HG03039 (cell line): ENCODE measurements at regions not wholly inside any gene's neighbourhood (a gene's known extent, or its start where the extent isn't known, plus 50 kb on each side); places are given as distances from the start of the nearest gene placed in this dataset.

Experiments
- ATAC-seq: cut with Tn5 transposase; IDR thresholded peaks from one replicate; pipeline ENCODE4 v1.9.1; 2021; ENCODE audit warnings: mild to moderate bottlenecking, moderate library complexity; ENCODE audit not compliant: unreplicated experiment

DNA sequence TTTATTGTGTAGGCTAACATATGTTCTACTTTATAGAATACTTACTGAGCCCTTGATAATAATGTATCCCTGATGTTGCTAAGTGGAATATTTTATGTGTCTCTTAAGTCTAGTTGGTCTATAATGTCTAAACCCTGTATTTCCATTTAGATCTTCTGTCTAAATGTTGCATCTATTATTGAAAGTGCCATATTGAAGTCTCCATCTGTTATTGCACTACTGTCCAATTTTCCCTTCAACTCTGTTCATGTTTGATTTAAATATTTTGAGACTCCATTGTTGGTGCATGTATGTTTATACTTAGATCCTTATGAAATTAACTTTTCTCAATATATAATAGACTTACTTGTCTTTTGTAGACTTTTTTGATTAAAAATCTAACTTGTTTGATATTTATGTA, 924.5 kb upstream of the KCND2 start:
- no peak for ATAC-seq

DNA sequence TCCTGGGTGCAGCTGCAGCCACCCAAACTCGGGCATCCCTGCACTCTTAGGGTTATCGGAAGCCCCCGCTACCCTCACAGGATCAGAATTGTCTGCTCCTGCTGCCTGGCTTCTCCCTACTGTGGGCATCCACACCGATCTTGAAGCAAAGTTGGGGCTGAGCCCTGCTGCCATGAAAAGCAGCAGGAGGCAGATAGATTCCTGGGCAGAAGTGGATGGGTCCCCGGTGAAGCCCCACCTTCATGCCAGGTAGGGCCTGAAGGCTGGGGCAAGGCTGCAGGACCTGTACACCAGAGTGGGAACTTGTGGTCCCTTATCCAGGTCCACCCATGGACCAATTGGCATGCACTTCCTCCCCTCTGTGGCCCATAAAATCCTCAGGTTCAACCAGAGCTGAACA, 922.6 kb upstream of the KCND2 start:
- no peak for ATAC-seq

DNA sequence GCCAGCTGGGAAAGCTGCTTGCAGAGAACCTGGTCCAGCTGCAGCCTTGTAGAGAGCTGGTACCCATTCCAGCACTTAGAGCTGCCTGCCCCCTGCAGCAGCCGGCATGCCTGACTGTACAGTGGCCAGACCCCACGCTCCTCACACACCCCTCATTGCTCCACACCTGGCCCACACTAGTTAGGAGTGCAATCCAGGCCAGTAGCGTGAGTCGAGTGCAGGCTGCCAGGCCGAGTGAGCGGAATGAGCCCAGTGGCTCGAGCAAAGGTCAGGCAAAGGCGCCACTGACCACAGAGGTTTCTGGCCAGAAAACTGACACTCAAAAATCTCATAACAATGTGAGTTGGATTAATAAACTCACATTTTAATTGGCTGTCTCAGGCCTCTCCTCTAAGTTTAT, 921.7 kb upstream of the KCND2 start:
- ATAC-seq, result no peak

DNA sequence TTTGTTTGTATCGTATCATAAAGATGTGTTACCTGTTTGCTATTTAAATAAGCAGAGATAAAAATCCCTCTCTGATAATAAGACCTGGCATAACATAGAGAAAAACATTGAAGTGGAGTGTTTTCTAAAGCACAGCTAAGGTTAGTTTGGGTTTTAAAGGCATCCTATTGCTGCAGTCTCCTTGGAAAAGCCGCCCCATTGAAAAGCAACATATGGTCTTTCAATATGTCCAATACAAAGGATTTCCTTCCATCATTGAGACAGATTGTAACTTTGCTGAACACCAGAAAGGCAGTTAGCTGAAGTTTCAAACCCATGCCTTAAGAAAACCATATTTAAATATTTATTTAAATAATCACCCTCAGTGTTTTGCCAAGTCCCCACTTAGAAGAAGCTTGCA, 898.5 kb upstream of the KCND2 start:
- no peak for ATAC-seq

DNA sequence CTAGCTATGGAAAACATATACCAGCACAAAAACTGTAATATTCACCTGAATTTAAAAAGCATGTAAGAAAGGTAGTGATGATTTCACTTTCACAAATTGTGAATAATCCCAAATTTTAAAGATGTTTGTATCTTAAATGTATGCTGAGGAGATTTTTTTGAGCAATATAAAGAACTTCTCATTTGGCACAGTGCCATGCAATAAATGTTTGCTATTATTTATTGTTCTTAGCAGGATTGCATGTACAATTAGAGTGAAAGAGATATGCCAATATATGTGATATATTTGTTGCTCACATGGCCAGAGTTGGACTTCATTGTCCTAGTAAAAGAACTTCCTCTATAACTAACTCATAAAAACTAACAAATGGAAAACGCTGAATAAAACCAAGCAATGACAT, 895.1 kb upstream of the KCND2 start:
- ATAC-seq, result no peak

DNA sequence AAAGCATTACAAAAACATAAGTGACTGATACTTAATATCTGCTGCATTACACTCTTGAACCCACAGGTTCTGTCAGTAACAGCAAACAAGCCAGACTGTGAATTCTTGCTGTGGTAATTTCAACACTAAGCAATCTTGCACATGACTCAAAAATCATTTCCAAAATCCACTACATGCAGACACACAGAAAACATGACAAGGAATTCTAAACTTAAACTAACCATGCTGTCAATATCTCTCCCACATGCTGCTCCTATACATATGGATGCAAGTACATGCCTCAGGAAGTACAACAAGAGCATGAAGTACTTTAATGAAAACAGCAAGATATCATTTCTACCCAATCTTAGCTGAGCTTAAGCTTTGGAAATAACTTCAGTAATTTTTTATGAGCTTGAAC, 890.2 kb upstream of the KCND2 start:
- no peak for ATAC-seq

DNA sequence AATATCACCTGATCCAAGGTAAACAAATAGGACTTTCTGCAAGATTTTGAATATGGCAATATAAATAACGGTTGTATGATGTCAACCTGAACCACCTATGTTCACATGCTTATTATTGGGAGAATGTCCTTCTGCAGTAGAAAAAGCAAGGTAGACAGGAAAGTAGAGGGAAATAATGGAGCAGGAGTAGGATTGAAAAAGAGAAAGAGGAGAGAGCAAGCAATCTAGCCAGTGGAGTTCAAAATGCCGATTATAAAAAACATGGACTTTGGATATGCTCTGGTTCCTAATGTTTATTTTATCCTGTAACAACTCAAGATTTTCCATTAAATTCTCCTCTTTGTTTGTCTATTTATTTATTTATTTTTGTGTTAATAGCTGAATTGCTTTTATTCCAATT, 878.0 kb upstream of the KCND2 start:
- no peak for ATAC-seq

DNA sequence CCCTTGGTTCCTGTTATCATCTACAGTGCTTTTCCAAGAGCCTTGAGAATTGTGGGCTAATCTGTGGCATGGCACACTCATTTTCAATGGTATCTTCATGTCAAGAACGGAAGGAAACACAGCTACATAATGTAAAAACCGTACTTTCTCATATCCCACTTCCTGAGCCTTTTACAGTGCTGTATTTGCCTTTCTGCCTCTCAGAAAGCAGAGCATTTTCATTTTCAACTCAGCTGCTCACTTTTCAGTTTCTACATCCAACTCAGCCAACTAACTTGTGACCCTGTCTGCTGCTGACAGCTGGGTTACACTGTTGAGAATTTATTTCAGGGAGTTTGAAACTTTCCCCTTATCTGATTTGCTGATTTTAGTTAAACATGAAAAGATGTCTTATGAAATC, 875.8 kb upstream of the KCND2 start:
- ATAC-seq, result peak; percentile 73

DNA sequence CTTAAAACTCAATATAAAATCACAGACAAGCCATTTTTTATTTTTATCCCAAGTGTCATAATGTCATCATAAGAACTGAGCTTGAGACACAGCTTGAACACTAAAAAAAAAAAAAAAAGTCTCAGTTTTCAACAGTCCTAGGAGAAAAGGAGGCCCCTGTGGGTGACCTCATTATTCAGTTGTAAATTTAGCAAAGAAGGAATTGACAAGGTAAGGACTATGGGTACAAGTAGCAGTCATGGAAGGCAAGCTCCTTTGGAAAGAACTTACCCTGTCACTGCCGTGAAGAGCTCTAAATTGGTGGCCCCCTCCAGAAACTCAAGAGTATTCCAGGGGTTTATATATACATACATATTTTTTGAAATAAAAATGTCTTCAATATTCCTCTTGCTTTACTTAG, 864.4 kb upstream of the KCND2 start:
- no peak for ATAC-seq

DNA sequence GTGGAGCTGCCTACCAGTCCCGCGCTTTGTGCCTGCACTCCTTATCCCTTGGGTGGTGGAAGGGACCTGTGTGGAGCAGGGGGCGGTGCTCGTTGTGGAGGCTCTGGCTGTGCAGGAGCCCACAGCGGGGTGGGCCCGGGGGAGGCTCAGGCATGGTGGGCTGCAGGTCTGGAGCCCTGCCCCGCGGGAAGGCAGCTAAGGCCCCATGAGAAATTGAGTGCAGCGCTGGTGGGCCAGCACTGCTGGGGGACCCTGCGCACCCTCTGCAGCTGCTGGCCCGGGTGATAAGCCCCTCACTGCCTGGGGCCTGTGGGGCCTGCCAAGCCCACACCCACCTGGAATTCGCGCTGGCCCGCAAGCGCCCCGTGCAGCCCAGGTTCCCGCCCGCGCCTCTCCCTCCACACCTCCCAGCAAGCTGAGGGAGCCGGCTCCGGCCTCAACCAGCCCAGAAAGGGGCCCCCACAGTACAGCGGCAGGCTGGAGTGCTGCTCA, 859.6 kb upstream of the KCND2 start:
- ATAC-seq, result no peak

DNA sequence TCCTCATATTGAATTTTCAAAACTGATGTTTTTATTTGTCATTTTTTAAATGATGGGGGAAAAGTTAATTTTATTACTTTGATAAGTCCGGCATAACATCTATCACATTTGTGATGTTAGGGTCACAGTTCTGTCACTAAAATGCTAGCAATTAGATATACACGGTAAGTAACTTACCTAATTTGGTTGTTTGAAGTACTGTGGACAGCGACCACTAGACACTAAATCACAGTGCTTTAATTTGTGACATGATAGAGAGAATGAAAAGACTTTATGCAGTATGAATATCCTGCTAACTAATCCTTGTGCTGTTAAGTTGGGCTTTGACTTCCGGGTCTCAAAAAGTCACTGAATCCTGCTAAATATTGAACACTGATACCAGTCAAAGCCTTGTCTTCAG, 857.3 kb upstream of the KCND2 start:
- ATAC-seq, result no peak

DNA sequence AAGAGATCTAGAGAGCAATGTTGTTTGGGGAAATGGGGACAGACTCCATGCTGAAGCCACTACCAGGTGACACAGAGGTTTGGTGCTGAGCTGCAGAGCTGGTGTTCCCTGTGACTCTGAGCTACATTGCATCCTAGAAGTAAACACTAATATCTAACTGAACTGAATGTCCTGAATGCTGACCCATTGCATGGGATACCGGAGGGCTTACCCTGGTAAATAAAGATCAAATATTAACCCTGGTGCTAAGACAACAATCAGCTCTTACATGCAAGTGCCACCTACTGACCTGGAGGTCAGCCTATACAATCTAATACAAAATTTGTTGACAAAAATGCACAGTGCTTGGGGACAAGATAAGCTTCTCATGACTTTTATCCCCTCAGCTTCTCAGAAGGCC, 851.3 kb upstream of the KCND2 start:
- ATAC-seq, result no peak

DNA sequence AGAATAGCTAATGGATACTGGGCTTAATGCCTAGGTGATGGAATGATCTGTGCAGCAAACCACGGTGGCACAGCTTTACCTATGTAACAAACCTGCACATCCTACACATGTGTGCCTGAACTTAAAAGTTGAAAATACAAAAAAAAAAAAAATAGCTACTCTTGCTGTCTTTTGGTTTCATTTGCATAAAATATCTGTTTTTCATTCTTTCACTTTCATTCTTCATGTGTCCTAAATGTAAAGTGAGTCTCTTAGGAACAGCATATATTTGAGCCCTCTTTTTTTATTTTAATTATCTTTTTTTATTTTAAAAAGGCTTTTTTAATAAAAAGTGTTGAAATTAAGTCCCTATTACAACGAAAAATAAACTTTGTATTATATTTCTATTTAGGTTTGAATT, 836.1 kb upstream of the KCND2 start:
- no peak for ATAC-seq

DNA sequence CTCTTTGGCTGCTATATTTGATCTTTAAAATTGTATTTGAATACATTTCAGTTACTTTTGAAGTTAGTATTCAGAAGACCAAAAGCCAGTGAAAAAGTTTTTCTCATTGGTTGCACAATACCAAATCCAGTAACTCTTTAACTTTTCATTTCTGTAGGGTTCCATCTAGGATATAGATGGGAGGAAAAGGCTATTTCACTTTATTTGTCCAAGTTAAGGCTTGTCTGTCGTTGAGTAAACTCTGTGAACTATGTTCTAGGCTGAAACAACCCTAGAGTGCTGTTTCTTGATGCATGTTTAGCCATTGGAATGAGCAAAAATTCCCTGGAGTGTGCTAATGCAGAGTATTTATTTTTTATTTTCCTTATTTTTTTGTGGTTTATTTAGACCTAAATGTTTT, 834.7 kb upstream of the KCND2 start:
- no peak for ATAC-seq

DNA sequence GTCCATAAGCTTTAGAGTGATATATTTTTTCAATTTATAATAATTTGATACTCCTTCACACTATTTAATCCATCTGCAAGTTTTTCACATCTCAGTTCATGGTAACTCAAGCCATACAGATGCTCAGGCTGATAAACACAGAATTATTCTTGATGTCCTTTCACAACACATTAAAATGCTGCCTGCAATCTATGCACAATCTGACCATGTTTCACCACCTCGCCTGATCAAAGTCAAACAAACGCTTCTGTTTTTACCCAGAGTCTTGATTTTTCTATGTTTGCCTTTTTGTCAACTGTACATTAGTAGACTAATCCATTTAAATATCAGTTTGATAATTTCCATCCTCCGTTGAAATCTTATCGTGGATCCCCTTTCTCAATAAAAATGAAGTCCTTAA, 833.8 kb upstream of the KCND2 start:
- ATAC-seq, result no peak

DNA sequence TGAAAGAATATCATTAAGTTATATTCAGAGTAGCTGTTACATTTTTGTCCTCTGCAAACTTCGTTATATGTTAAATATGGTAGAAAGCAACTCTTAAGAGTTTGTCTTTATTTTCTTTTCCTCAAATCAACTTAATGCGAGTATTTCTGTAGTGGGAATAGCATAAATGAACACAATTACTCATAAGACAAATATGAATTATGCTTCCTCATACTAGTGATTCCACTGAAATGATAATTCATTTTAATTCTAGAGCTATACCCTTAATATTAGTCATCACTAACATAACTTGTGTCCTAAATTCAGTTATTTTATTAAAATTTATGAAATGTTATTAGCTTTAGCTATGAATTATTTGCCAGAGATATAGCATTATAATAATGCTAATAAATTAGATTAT, 820.6 kb upstream of the KCND2 start:
- no peak for ATAC-seq

DNA sequence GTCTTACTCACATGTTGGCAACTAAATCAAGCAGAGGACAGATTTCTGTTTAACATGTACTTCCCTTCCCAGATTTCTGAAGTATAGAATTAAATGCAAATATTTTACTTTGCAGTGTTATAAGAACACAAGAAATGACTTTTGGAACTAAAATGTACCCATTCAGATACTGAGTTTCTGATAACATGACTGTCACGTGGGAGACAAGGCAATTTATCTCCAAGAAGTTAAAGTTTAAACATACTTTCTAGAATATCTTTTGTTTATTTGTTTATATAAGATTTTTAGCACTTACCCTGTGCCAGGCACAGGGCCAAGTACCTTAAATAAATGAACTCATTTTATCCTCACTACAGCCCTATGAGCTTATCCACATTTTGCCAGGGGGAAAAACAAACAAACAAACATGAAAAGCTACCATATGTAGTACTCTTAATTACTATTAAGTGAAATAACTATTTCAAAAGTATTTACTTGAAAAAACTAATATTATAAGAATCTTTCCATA, 807.1 kb upstream of the KCND2 start:
- no peak for ATAC-seq

DNA sequence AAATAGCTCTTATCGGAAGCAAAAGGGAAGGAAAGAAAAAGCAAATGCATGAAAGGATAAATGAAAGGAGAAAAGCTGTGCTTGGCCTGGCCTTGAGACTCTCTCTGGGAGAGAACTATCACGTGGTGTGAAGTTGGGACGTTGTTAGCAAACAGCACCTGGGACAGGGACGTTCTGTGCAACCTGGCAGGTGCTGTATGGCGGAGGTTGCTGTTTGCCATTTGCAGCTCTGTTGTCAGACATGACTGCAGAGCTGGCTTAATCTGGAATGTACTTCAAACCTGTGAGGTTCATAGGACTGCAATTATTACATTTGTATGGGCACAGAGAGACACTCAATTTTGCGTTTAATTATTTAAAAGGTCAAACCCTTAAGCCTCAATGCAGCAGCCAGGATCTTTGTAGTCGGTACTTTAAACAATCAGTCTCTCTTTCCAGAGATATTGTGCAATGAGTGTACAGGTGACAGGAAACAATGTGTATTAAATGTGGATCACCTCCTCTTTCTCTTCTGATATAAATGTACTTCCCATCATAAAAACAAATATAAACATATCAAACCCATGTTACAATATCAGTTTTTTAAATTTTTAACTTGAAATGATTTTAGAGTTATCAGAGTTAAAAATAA, 800.5 kb upstream of the KCND2 start:
- no peak for ATAC-seq

DNA sequence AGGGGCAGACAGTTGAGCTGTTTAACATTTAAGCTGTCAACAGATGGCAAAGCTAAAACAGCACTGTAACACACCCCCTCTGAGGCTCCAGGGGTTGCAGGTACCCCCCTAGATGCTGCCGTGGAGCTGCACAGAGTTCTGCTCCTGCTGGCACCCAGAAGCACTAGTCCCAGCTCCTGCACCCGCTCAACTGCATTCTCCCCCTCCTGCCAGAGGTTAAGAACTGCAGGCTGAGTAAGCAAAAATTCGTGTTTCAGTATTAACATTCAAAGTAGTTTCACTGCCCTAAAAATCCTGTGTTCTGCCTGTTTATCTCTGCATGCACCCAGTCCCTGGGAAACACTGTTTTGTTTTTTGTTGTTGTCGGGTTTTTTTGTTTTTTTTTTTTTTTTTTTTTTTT, 790.8 kb upstream of the KCND2 start:
- peak; percentile 99 for ATAC-seq

DNA sequence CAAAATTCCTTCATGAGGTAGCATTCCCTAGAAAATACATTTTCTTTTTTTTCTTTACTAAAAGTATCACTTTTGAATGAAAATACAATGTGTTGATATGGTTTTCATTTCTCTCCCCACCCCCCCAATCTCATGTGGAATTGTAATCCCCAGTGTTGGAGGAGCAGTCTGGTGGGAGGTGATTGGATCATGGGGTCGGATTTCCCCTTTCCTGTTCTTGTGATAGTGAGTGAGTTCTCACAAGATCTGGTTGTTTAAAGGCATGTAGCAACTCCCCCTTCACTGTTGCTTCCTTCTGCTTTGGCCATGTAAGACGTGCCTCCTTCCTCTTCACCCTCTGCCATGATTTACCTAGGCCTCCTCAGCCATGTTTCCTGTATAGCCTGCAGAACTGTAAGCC, 790.3 kb upstream of the KCND2 start:
- ATAC-seq, result no peak

DNA sequence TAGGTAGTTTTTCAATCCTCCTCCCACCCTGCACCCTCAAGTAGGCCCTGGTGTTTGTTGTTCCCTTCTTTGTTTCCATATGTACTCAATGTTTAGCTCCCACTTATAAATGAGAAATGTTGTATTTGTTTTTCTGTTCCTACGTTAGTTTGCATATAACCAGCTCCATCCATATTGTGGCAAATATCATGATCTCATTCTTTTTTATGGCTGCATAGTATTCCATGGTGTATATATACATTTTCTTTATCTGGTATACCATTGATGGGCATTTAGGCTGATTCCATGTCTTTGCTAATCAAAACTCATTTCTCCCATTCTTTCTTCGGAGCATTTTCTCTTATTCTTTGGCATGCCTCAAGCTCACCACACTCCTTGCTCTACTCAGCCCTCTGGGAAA, 789.6 kb upstream of the KCND2 start:
- no peak for ATAC-seq

DNA sequence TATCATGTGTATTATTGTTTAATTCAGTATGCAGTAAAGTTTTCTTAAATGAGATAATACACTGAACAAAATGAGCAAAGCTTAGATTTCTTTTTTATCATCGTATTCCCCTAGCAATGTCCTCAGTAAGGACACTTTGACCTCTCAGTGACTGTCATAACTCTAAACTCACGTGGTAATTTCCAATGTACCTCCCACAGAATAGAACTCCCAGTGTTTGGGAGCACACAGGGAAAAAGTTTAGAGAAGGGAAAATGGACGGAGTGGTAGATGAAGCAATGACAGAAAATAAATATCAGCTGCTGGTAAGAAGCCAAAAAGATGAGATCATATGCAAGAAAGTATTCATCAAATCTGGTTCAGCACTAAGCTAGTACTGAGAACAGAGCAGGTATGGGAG, 758.6 kb upstream of the KCND2 start:
- ATAC-seq, result no peak

DNA sequence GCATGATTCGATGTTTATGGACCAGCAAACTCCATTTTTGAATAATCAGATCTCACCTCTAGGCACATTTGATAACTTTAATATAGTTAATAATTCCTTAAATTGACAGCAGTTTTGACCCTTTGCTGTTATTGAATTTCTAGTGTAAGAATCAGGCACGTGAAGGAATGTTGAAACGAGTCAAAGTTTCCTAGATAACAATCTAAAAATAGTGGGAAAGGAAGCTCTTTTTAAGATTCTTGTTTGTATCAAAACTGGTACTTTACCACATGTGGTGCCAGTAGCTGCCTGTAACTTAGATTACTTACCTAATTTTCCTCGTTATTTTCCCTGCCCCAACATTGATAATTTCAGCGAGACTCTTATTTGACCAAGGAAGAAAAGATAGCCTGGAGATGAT, 757.8 kb upstream of the KCND2 start:
- no peak for ATAC-seq
